Neural progenitor cell (in vitro differentiated cells): ENCODE measurements at regions not wholly inside any gene's neighbourhood (a gene's known extent, or its start where the extent isn't known, plus 50 kb on each side); places are given as distances from the start of the nearest gene placed in this dataset.

ENCODE experiments used
- CTCF ChIP-seq: fragments of 200-600 bp; sonication (generic); IDR thresholded peaks from 2 replicates; pipeline ENCODE4 v1.5.1; 2017; ENCODE audit warnings: antibody characterized with exemption, mild to moderate bottlenecking
- EZH2 ChIP-seq: fragments of 200-600 bp; sonication (generic); IDR thresholded peaks from 2 replicates; pipeline ENCODE4 v1.6.1; 2017; ENCODE audit warnings: antibody characterized with exemption, mild to moderate bottlenecking, moderate library complexity

GRCh38 chr6:21459641-21460040 is 133.9 kb upstream of the SOX4 start:
- no peak for TF ChIP-seq CTCF
- no peak for TF ChIP-seq EZH2
